CD4-positive, alpha-beta T cell treated with Interleukin-10 for 1 hour (primary cell): ENCODE measurements at regions not wholly inside any gene's neighbourhood (a gene's known extent, or its start where the extent isn't known, plus 50 kb on each side); places are given as distances from the start of the nearest gene placed in this dataset.
"Not testable (repeated sequence)": the region's sequence is repeated elsewhere in the genome, so short reads cannot be mapped to it uniquely, and the experiment has no call there.

ENCODE experiments used
- DNase-seq: peaks from one replicate; pipeline ENCODE4 v3.0.0-alpha.2; 2020

DNA sequence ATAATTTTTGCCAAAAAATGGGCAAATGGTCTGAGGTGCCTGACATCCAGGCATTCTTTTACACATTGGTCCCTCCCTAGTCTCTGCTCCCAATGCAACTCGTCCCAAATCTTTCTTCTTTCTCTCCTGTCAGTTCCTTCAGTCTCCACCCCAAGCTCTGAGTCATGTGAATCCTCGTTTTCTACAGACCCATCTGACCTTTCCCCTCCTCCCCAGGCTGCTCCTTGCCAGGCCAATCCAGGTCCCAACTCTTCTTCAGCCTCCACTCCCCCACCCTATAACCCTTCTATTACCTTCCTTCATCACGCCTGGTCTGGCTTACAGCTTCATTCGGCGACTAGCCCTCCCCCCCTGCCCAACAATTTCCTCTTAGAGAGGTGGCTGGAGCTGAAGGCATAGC is 55.3 kb downstream of the BBS10 start:
- DNase-seq = not testable (repeated sequence)

DNA sequence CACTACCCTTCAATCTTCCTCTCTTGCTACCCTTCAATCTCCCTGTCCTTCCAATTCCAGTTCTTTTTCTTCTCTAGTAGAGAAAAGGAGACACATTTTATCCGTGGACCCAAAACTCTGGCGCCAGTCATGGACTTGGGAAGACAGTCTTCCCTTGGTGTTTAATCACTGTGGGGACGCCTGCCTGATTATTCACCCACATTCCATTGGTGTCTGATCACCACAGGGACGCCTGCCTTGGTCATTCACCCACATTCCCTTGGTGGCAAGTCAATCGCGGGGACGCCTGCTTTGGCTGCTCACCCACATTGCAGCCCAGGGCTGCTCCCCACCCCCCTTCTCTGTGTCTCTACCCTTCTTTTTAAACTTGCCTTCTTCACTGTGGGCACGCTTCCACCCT is 55.9 kb downstream of the BBS10 start:
- not testable (repeated sequence) for DNase-seq

DNA sequence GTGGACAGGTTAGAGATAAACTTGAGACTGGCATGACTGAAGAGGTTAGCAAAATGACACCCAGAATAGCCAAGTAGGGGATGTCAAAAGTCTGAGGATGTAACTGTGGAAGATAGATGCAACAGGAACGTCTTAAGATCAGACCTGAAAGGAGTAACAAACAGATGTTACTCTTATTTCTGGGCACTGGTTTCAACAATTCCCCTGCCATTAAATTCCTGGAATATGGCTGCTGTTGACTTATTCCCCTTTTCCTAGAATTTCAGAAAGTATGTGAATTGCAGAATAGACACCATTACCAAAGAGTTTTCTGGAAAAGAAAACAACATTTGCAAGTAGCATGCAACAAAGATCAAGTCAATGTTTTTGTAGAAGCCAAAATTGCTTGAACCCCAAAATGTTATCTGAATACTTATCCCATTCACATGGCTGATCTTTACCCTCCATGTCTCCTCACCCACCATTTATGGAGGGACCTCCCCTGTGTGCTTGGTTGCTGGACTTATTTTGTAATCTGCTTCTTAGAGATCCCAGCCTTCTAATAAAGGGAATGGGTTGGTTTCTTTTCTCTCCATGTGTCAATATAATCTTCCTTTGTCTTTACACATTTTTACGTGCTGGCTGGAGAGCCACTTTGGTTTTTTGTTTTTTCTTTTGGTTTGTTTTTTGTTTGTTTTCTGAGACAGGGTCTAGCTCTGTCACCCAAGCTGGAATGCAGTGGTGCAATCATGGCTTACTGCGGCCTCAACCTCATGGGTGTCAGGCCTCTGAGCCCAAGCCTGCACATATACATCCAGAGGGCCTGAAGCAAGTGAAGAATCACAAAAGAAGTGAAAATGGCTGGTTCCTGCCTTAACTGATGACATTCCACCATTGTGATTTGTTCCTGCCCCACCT is 57.0 kb downstream of the BBS10 start:
- no peak for DNase-seq

DNA sequence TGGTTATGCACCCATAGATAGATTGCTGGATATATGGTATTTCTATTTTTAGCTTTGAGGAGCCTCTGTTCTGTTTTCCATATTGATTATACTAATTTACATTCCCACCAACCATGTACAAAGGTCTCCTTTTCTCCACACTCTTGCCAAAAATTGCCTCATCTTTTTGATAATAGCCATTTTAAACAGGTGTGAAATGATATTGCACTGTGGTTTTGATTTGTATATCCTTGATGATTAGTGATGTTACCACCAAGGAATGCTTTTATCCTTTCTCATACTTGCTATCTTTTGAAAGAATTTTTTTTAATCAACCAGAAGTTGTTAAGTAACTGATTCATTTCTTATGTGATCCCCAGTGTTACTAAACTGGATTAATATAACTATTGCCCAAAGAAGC is 60.0 kb downstream of the BBS10 start:
- no peak for DNase-seq

DNA sequence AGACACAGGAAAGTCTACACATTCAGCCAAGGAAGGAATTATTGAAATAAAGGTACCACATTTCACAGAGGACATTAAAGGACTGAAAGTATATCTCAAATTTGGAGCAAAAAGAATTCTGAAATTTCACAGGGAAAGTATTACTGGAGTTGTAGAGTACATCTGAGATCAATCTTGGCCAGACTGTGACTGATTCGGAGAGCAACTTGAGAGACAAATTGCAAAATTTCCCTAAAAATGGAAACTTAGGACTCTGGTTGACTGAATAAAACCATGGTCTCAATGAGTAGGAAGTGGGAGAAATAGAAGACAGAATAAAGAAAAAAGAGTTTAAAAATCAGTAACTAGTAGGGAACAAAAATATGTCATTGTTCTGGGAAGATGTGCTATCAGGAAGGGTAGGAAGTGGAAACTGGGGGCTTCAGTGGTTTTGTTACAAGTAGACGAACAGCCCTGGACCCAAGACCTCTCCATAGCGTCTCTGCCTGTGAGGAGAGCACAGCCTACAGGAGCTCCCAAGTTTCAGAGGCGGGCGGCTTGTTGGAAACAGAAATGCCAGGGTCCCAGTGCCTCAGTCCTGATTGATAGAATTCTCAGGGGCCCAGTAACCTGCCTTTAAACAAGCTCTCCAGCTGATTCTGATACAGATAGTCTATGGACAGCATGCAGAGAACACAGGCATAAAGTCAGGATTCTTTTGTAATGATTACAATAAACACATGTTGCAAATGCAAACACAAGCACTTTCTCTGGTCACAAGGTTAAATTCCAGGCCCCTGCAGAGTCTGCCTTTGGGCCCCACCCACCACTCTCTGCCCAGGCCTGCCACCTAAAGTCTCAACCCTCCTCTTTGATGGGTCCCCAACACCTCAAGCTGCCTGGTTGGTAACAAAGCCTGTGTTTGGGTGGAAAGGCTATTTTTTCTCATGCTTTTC is 63.1 kb downstream of the BBS10 start:
- DNase-seq = no peak

DNA sequence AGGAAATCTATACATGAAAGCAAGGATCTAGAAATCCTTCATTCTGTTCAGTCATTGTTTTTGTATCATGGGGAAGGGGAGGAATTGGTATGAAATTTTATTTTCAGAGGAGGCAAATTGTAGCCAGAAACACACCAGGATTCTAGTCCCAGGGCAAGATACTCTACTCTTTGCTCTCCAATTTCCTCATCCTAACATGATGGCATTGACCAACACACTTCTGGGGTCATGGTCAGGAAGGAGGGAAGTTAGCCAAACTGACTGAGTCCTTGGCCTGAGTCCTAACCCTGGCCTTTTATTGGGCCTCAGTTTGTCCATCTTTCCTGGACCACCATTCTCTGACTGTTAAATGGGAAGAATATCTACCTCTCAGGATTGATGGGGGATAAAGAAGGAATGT is 65.5 kb downstream of the BBS10 start:
- DNase-seq = no peak

DNA sequence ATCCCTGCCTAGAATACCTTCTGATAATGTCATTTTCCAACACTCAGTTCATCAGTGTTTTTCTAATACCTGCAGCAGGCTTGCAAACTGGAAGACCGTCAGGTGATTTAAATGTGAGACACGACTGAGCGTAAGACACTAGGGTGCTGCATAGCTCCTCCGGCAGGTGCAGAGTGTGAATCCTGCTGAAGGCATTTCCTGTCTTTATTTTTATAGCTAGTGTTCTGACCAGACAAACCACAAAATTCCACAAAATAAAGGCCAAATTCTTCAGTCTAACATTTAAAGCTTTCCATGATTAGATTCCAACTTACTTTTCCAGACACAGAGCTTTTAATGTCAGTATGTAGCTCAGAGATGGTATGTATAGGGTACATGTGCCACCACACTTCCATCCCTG is 70.7 kb downstream of the BBS10 start:
- DNase-seq = no peak

DNA sequence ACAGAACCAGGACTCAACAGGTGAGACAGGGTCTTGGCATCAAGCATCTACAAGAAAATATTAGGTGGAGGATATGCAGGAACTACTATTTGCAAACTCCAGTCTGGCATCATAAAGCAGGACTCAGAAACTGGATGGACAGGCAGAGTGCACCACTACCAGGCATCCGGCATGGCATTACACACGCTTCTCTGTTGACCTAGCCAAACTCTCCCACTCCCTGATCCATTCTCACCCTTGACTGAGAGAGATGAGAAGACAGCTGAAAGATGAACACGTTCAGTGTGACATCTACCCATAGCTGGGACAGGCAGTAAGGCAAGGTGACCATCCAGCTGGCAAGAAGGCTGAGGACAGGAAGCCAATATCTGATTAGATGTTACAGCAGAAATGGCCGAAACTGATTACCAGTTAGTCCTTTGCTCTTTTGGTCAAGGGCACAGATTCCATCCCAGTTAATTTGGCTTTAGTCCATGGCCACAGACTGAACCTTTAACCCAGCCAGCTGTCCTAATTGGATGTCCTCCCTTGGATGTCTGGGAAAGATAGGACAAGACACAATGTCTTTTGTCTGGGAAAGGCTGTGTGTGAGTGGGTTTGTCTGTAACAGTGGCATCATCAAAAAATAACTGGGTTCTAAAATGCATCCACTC is 71.6 kb downstream of the BBS10 start:
- no peak for DNase-seq

DNA sequence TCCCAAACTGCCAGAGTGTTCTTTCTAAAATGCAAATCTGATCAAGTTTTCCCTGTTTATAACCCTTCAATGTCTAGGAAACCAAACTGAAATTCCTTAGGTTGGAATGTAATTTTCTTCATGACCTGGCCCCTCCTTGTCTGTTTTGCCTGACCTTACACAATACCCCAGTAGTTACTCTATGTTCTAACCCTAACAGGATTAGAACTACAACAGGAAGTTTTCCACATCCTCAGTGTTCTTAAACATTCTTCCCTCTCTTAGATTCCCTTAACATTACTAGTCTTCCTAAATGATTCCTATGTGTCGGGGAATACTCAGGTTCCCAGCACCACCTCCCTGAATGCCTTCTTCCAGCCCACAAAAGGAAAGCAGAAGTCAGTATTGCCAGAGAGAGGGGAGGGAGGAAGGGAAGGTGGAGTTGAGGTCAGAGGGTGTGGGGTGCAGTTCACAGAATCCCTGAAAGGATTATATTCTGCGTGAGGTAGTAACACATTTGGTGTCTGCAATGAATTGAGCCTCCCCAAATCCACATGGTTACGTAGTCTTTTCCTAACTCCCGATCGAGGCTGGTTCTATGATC is 72.6 kb downstream of the BBS10 start:
- DNase-seq = no peak

DNA sequence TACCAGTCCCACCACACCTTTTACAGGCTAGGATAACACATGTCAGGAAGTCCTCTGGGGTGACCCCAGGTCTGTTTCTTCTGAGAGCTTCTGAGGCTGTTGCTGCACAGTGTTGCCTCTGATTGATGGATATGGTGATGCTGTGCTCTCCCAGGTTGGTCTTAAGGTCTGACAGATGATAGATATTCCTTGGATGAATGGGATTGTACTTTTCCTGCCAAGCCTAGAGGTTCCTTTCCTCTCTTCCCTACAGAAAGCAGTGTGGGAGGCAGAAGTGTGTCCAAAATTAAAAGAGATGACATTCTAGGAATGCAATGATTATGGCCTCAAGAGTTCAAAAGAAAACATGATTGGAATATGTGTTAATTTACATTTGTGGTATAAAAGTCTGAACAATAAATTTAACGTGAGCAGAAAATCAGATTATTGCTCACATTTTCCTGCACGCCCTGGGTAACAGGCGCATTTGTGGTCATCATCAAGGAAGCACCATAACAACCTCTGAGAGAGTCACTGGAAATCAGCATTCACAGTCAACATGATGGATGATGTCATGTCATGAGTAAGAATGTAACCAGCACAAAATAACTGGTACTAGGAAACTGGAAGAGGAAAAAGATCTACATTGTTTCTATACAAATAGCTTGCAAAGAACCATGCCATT is 73.7 kb downstream of the BBS10 start:
- DNase-seq = no peak

DNA sequence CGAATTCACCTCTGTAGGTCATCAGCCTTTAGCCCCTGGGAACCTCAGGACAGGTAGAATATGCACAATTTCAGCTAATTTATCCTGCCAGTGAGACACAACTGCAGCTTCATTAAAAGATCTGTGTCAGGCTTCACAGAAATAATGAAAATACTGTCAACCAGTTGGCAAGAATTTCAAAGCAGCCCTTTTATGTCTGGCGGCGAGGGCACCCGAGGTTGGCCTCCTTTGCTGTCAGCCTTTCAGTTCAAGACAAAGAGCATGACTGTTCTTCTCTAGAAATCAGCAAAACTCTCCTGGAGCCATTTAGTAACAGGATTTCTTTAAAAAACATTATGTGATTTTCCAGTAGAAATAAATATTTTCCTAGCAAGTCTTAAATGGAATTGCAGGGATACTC is 75.9 kb downstream of the BBS10 start:
- DNase-seq = no peak

DNA sequence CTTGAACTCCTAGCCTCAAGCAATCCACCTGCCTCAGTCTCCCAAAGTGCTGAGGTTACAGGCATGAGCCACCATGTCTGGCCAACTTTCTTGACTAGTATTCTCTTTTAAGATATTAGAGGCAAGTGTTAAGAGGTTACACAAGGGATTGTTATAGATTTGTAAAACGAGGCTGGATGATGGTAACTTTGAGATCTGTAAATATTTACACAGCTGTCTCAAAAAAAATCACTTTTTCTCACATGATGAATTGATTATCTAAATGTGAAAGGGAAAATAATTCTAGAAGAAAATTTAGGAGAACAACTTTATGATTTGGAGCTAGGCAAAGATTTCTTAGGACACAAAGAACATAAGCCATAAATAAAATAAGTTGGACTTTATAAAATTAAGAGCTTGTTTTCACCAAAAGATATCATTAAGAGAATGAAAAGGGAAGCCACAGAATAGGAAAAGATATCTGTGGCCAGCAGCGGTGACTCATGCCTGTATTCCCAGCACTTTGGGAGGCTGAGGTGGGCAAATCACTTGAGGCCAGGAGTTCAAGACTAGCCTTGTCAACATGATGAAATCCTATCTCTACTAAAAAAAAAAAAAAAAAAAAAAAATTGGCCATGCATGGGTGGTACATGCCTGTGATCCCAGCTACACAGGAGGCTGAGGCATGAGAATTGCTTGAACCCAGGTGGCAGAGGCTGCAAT is 77.4 kb downstream of the BBS10 start:
- no peak for DNase-seq

DNA sequence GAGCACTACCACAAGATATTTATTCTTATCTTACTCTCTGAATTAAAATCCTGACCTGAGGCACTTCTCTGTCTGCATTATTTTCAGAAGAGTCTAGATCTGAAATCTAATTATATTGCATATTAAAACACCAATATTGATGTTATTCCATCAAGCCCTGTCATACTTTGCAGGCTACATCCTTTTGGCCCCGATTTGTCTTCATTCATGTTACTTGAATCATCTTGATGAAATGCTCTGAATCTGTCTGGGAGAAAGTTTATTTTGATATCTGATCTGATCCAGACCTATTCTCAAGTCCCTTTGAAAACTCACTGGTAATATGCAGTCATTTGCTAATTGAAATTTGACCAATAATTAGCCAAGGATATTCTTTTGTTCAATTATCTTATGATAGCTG is 79.9 kb downstream of the BBS10 start:
- DNase-seq = no peak

DNA sequence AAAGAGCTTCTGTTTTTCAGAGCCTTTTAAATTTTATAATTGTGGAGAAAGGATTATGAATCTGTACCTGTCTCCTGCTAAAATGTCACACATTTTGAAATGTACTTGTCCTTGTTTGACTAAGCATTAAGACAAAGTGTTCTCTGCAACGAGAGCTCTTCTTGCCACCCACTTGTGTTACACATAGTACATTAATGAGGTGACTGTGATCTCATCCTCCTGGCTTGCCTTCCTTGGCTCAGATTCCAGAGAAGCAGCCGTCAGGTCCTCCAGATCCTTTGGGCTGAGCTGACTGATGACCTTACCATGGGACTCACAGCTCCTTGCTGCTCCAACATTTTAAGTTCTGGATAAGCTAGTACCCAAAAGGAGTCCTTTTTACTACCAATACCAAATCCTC is 81.4 kb downstream of the BBS10 start:
- no peak for DNase-seq

DNA sequence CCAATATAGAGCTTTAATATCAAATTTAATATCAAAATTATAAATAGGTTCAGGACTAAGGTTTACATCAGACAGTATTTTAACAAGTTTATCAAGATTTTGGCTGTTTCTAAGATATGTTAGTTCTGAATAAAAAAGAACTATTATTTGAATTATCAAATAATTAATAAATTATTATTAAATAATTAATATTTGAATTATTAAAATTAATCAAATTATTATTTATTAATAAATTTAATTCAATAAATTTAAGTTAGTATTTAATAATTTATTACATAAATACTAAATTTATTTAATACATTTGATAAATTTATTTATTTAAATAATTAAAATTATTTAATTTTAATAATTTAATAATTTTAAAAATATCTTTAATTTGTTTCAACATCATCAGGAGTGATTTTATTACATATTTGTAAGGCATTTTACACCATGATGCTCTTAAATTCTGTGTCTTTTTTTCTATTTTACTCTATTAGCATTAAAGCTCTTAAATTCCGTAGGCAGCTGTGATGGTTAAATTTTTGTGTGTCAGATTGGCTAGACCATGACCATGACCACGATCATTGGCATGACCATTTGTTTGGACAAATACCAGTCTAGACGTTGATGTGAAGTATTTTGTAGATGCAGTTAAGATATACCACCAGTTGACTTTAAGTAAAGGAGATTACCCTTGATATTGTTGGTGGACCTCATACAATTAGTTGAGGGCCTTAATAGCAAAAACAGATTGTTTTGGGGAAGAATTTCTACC is 82.6 kb downstream of the BBS10 start:
- no peak for DNase-seq

DNA sequence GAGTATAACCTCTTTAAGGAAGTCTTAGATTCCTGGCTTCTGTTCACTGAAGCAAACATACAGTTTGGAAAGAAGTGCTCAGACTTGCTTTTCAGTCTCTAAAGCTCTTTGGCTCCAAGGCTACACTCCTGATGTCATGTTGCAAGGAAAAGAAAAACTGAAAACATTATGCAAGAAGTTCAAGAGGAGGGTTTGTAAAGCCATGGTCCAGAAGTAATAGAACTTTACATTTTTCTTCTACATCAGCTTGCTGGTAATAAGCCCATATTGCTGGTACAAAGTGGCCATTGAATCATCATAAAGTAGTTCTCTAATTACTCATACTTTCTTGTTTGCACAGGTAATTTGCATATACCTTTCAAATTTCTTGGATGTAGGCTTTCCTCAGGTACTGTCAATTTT is 83.6 kb downstream of the BBS10 start:
- DNase-seq = no peak

DNA sequence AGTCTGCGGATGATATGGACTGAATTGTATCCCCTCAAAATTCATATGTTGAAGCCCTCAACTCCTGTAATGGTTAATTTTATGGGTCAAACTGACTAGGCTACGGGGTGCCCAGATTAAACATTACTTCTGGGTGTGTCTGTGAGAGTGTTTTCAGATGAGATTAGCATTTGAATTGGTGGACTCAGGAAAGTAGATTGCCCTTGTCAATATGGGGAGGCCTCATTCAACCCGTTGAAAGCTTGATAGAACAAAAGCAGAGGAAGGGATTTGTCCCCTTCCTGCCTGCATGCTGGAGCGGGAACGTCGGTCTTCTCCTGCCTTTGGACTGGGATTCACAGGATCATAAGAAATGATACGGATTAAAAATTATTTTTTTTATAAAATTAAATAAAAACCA is 84.5 kb downstream of the BBS10 start:
- no peak for DNase-seq

DNA sequence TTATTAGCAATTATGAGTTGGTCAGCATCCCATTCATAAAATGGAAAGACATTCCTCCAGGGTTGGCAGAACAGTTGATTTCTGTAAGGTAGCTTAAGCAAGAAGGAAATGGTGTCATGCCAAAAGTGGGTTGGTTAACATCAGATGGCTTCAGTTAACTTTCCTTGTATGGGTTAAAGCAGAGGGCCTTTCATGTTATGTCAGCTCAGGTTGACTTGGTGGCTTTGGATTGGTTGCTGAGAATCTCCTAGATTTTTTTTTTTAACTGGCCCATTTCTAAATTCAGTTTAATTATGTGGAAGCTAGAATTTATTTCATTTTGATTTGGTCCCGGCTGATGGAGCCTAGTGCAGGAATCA is 87.8 kb downstream of the BBS10 start:
- DNase-seq = no peak

DNA sequence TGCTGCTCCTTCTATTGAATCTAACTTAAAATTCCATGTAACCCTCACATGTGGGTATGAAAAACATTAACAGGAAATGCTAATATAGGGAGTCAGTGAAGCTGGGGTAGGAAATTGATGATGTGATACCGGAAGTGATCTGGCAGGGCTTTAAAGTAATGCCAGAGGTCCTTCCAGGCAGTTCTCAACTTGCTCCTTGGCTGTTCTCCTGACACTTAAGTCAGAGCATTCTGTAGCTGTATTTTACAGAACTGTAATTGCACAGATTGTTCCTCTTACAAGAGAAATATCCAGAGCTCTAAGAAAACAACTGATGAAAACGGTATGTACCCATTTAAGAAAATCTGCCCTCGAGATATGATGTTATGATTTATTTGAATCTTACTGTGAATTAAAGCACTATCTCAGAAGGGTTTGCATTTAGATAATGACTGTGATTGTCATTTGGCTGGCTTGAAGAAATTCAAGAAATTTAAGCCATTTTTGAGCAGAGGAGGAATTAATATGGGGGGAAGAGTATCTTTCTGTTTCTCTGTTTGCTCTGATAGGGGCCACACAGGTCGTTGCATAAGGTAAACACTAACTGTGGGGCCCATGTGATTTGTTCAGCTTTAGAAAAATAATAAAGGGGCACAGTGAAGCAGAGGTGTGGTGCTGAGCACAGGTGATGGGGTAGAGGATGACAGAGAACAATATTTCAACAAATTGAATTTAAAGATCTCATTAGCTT is 88.4 kb downstream of the BBS10 start:
- no peak for DNase-seq

DNA sequence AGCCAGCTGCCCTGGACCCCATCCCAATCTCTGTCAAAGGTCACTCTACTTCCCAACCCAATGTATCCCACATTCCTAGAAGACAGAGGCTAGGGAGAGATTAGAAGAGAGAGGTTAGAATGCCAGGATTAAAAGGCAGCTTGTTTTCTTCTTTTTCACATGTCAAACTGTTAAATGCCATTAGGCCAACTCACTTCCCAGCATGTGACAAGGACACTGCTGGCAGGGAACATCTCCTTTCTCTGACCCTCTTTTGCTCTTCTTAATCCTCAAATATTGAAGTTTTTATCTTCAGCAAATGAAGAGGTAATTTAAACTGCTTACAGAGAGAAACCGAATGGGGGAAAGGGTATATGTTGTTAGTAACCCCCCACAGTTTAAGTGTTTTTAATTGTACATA is 89.1 kb downstream of the BBS10 start:
- DNase-seq = no peak
